ENCODE measurements at regions not wholly inside any gene's neighbourhood (a gene's known extent, or its start where the extent isn't known, plus 50 kb on each side); places are given as distances from the start of the nearest gene placed in this dataset.

- intact Hi-C loops (cut with DNase I; ENCODE audit: low total_unique reads) (loop anchor here (10.0 kb wide), 1 partner anchor 299 kb away; no protein-coding TSS in a partner anchor), in situ Hi-C loops (cut with MboI; ENCODE audit: low pct_ligation_motif_present in 1 of 4, low pct_unique_long_range_greater_than_20kb in 1 of 4, low sequenced_read_pairs in 3 of 4) (loop anchor here in 3 of 4 donors (10.0 to 25.0 kb wide), 2 partner anchors 369 to 372 kb away; no protein-coding TSS in a partner anchor)
- H3K4me1 ChIP-seq = peaks cover 0 to 14% (median 0%) of the 10 kb centered on the region in 4 donors
- DNase-seq = no peak
- H3K36me3 ChIP-seq = no peaks in the 10 kb centered on the region
- H3K9me3 ChIP-seq = no peaks in the 10 kb centered on the region
- no peak overlapping the region for H3K4me3 ChIP-seq
- TF ChIP-seq POLR2AphosphoS5 (IDR thresholded peaks at IDR 0.05) = no peak
- TF ChIP-seq EP300 (IDR thresholded peaks at IDR 0.05; ENCODE audit: low read depth) = no peak
- WGBS, 2 donors (ENCODE audit: low coverage in 1 of 2) = 59 to 60% methylated on average over 4 of the region's 4 CpGs
- H3K27ac ChIP-seq = no peak overlapping the region
- no peaks in the 10 kb centered on the region for H3K27me3 ChIP-seq
Observed at GRCh38 chr1:186615332-186615731, 64.9 kb downstream of the PTGS2 start.

- Histone ChIP-seq H3K9me3 (no peaks in the 10 kb centered on the region), H3K4me1 (no peaks in the 10 kb centered on the region), H3K4me3 (no peak overlapping the region), H3K27ac (no peak overlapping the region), H3K36me3 (no peaks in the 10 kb centered on the region), H3K27me3 (no peaks in the 10 kb centered on the region)
- intact Hi-C loops (cut with DNase I; ENCODE audit: low total_unique reads) = loop anchor here (10.0 kb wide), 1 partner anchor 304 kb away; no protein-coding TSS in a partner anchor
- TF ChIP-seq EP300 (IDR thresholded peaks at IDR 0.05; ENCODE audit: low read depth) = no peak
- no peak for DNase-seq
- WGBS, 2 donors (ENCODE audit: low coverage in 1 of 2) = 96 to 100% methylated on average over 2 to 3 of the region's 3 CpGs
- in situ Hi-C loops (cut with MboI; ENCODE audit: low pct_ligation_motif_present in 1 of 4, low pct_unique_long_range_greater_than_20kb in 1 of 4, low sequenced_read_pairs in 3 of 4) = loop anchor here in 3 of 4 donors (10.0 to 25.0 kb wide), 2 partner anchors 374 to 376 kb away; no protein-coding TSS in a partner anchor
Observed at GRCh38 chr1:186611156-186611555, 69.1 kb downstream of the PTGS2 start.

- H3K9me3 ChIP-seq = no peaks in the 10 kb centered on the region
- DNase-seq = no peak
- in situ Hi-C loops (cut with MboI; ENCODE audit: low pct_ligation_motif_present in 1 of 4, low pct_unique_long_range_greater_than_20kb in 1 of 4, low sequenced_read_pairs in 3 of 4) (loop anchor here in 2 of 4 donors (10.0 to 25.0 kb wide), 2 partner anchors 376 to 378 kb away; no protein-coding TSS in a partner anchor), intact Hi-C loops (cut with DNase I; ENCODE audit: low total_unique reads) (loop anchor here (2.0 kb wide), 1 partner anchor 374 kb away; no protein-coding TSS in a partner anchor)
- H3K27me3 ChIP-seq = no peaks in the 10 kb centered on the region
- no peak overlapping the region for H3K4me3 ChIP-seq
- H3K4me1 ChIP-seq = no peaks in the 10 kb centered on the region
- no peak overlapping the region for H3K27ac ChIP-seq
- TF ChIP-seq POLR2A (IDR thresholded peaks at IDR 0.05) (no peak), EP300 (IDR thresholded peaks at IDR 0.05; ENCODE audit: low read depth) (no peak), POLR2AphosphoS5 (IDR thresholded peaks at IDR 0.05) (no peak), CTCF (IDR thresholded peaks at IDR 0.05) (no peak)
- no peaks in the 10 kb centered on the region for H3K36me3 ChIP-seq
Observed at GRCh38 chr1:186609183-186609582, 71.0 kb downstream of the PTGS2 start.

GRCh38 chr1:186605762-186606350 lies 74.4 kb downstream of the PTGS2 start:
- H3K27ac ChIP-seq = no peak overlapping the region
- H3K4me1 ChIP-seq = no peaks in the 10 kb centered on the region
- intact Hi-C loops (cut with DNase I; ENCODE audit: low total_unique reads) = no loop called here
- no peak overlapping the region for H3K4me3 ChIP-seq
- WGBS, 2 donors (ENCODE audit: low coverage in 1 of 2) = 34 to 54% methylated on average over 2 to 4 of the region's 4 CpGs
- peak; percentile 30 for DNase-seq
- TF ChIP-seq CTCF (IDR thresholded peaks at IDR 0.05) (peak; percentile 37 to 59 (median 46)), POLR2AphosphoS5 (IDR thresholded peaks at IDR 0.05) (no peak), POLR2A (IDR thresholded peaks at IDR 0.05) (no peak)
- no peaks in the 10 kb centered on the region for H3K36me3 ChIP-seq
- no peaks in the 10 kb centered on the region for H3K9me3 ChIP-seq
- in situ Hi-C loops (cut with MboI; ENCODE audit: low pct_ligation_motif_present in 1 of 4, low pct_unique_long_range_greater_than_20kb in 1 of 4, low sequenced_read_pairs in 3 of 4) = loop anchor here in 2 of 4 donors (10.0 to 25.0 kb wide), 2 partner anchors 379 to 381 kb away; no protein-coding TSS in a partner anchor
- no peaks in the 10 kb centered on the region for H3K27me3 ChIP-seq

- DNase-seq = no peak
- in situ Hi-C loops (cut with MboI; ENCODE audit: low pct_ligation_motif_present in 1 of 4, low pct_unique_long_range_greater_than_20kb in 1 of 4, low sequenced_read_pairs in 3 of 4) (no loop called here), intact Hi-C loops (cut with DNase I; ENCODE audit: low total_unique reads) (no loop called here)
- 39% methylated on average over 3 of the region's 3 CpGs for WGBS, 2 donors (ENCODE audit: low coverage in 1 of 2)
- Histone ChIP-seq H3K27me3 (no peaks in the 10 kb centered on the region), H3K4me1 (no peaks in the 10 kb centered on the region), H3K9me3 (no peaks in the 10 kb centered on the region), H3K36me3 (no peaks in the 10 kb centered on the region), H3K4me3 (no peak overlapping the region), H3K27ac (no peak overlapping the region)
- no peak for TF ChIP-seq POLR2AphosphoS5 (IDR thresholded peaks at IDR 0.05)
- no peak for TF ChIP-seq CTCF (IDR thresholded peaks at IDR 0.05)
- no peak for TF ChIP-seq POLR2A (IDR thresholded peaks at IDR 0.05)
- TF ChIP-seq EP300 (IDR thresholded peaks at IDR 0.05; ENCODE audit: low read depth) = no peak
Observed at GRCh38 chr1:186595969-186596368, 84.3 kb downstream of the PTGS2 start.
